GM23248 (cell line): ENCODE measurements at regions not wholly inside any gene's neighbourhood (a gene's known extent, or its start where the extent isn't known, plus 50 kb on each side); places are given as distances from the start of the nearest gene placed in this dataset.

Source experiments
- EZH2 ChIP-seq: fragments of 200-600 bp; sonication (generic); IDR thresholded peaks from 2 replicates; pipeline ENCODE4 v1.6.1; 2018; ENCODE audit warnings: antibody characterized with exemption, mild to moderate bottlenecking; ENCODE audit not compliant: insufficient read depth, poor library complexity, severe bottlenecking
- EZH2phosphoT487 ChIP-seq: fragments of 200-600 bp; sonication (generic); IDR thresholded peaks from 2 replicates; pipeline ENCODE4 v1.6.1; 2018; ENCODE audit warnings: antibody characterized with exemption, moderate library complexity, mild to moderate bottlenecking, low read depth; ENCODE audit not compliant: insufficient read depth

- TF ChIP-seq EZH2 = no peak
- TF ChIP-seq EZH2phosphoT487 = no peak
Measured at GRCh38 chr3:34856081-34856947, 783.0 kb upstream of the ARPP21 start.
